GM12878 (cell line): ENCODE measurements at regions not wholly inside any gene's neighbourhood (a gene's known extent, or its start where the extent isn't known, plus 50 kb on each side); places are given as distances from the start of the nearest gene placed in this dataset.

Source experiments
- ATAC-seq: fragments of 200-7000 bp; cut with Tn5 transposase; 3 replicates; pipeline ENCODE4 v1.9.1; 2020; ENCODE audit warnings: mild to moderate bottlenecking, moderate library complexity
- BruUV-seq: library from RNA; stranded (reverse); fragments of 400-500 nt; replicated peaks from 2 replicates; lab custom pipeline; 2021; lab: Mats Ljungman, UMichigan
- CTCF ChIA-PET: fragments of 300-600 bp; sonication (Branson Sonifier 250); formaldehyde crosslinking; extraction: SDS; loops from one replicate; lab custom pipeline; 2021; ENCODE audit warnings: inconsistent platforms; lab: Yijun Ruan, JAX
- POLR2A ChIA-PET: fragments of 350-600 bp; formaldehyde crosslinking; extraction: SDS; loops from one replicate; lab custom pipeline; 2021; ENCODE audit warnings: inconsistent platforms; lab: Charles Lee
- RAD21 ChIA-PET: fragments of 300-600 bp; sonication (Branson Sonifier 250); formaldehyde crosslinking; loops from one replicate; lab custom pipeline; 2023; ENCODE audit warnings: antibody characterized with exemption; ENCODE audit not compliant: unreplicated experiment; lab: Charles Lee
- SMC1A ChIA-PET: fragments of 300-600 bp; sonication (Branson Sonifier 250); formaldehyde crosslinking; loops from one replicate; lab custom pipeline; 2023; ENCODE audit not compliant: unreplicated experiment, uncharacterized antibody; lab: Charles Lee
- DNase-seq: peaks from one replicate; pipeline ENCODE4 v3.0.0-alpha.2; 2011; ENCODE audit warnings: low read depth, low spot score
- FAIRE-seq: peaks from 3 replicates; lab custom pipeline; 2011; peaks lifted over from hg19 to GRCh38; lab: Jason Lieb, UNC
- H2AFZ ChIP-seq: 2 replicates; pipeline ENCODE4 v1.6.0; 2011; ENCODE audit warnings: low read depth, low read length, control low read depth; ENCODE audit not compliant: control insufficient read depth
- H3K27ac ChIP-seq: 2 replicates; pipeline ENCODE4 v1.5.1; 2011; ENCODE audit warnings: control low read depth; ENCODE audit not compliant: control insufficient read depth, insufficient read depth
- H3K27me3 ChIP-seq, 2 experiments: replicated peaks in 1 of 2; 2 replicates each; pipeline versions ENCODE4 v1.6.0 to v1.6.1; 2011; ENCODE audit warnings: low read length in 1 of 2; ENCODE audit not compliant: control insufficient read depth in 2 of 2, insufficient read depth in 2 of 2
- H3K36me3 ChIP-seq, 2 experiments: 2 replicates each; pipeline ENCODE4 v1.5.1; 2011; ENCODE audit warnings: low read length in 1 of 2; ENCODE audit not compliant: control insufficient read depth in 2 of 2, insufficient read depth in 2 of 2
- H3K4me1 ChIP-seq: 2 replicates; pipeline ENCODE4 v1.6.1; 2011; ENCODE audit warnings: mild to moderate bottlenecking, low read length, moderate library complexity, mixed read lengths; ENCODE audit not compliant: control insufficient read depth, insufficient read depth
- H3K4me2 ChIP-seq: 2 replicates; pipeline ENCODE4 v1.6.0; 2011; ENCODE audit warnings: control low read depth; ENCODE audit not compliant: control insufficient read depth, insufficient read depth
- H3K4me3 ChIP-seq: fragments of 200-600 bp; sonication (generic); 2 replicates; pipeline ENCODE4 v1.5.1; 2016
- H3K79me2 ChIP-seq: 2 replicates; pipeline ENCODE4 v1.6.0; 2011; ENCODE audit warnings: low read length; ENCODE audit not compliant: control insufficient read depth, insufficient read depth
- H3K9ac ChIP-seq: 2 replicates; pipeline ENCODE4 v1.8.0; 2011; ENCODE audit warnings: low read length, control low read depth, mixed read lengths; ENCODE audit not compliant: control insufficient read depth, insufficient read depth
- H3K9me3 ChIP-seq: replicated peaks from 3 replicates; pipeline ENCODE4 v1.5.1; 2011; ENCODE audit warnings: mild to moderate bottlenecking, low read length; ENCODE audit not compliant: control insufficient read depth, insufficient read depth
- H4K20me1 ChIP-seq: 2 replicates; pipeline ENCODE4 v1.6.0; 2011; ENCODE audit not compliant: control insufficient read depth, insufficient read depth
- CUX1 ChIP-seq: IDR thresholded peaks from 2 replicates; pipeline ENCODE4 v1.6.1; 2012; ENCODE audit warnings: improper control_type of control experiment, low read depth, low read length; ENCODE audit not compliant: insufficient replicate concordance
- E2F8 ChIP-seq: fragments of 450-650 bp; IDR thresholded peaks from 2 replicates; pipeline ENCODE4 v1.6.1; 2018; ENCODE audit warnings: mild to moderate bottlenecking, low read depth, moderate library complexity; ENCODE audit not compliant: partially characterized antibody
- EGR1 ChIP-seq, 2 experiments: IDR thresholded peaks; 1 replicate in 1 of 2; 2 replicates in 1 of 2; pipeline ENCODE4 v1.6.1; 2011 to 2012; ENCODE audit warnings: low read depth in 2 of 2, low read length in 2 of 2, borderline replicate concordance in 1 of 2, mild to moderate bottlenecking in 1 of 2, moderate library complexity in 1 of 2
- NR2C2 ChIP-seq: IDR thresholded peaks from 2 replicates; pipeline ENCODE4 v1.6.1; 2011; ENCODE audit warnings: borderline replicate concordance, low read depth; ENCODE audit not compliant: control insufficient read depth, insufficient read length
- RAD51 ChIP-seq: fragments of 450-650 bp; IDR thresholded peaks from 2 replicates; pipeline ENCODE4 v1.6.1; 2016; ENCODE audit warnings: moderate library complexity, mild to moderate bottlenecking, inconsistent platforms
- SKIL ChIP-seq: fragments of 450-650 bp; IDR thresholded peaks from 2 replicates; pipeline ENCODE4 v1.6.1; 2017; ENCODE audit warnings: mild to moderate bottlenecking, low read depth, inconsistent platforms; ENCODE audit not compliant: poor library complexity, severe bottlenecking
- ZBTB11 ChIP-seq: fragments of 450-650 bp; formaldehyde crosslinking; IDR thresholded peaks from 2 replicates; pipeline ENCODE4 v1.5.0; 2022; ENCODE audit warnings: mild to moderate bottlenecking, missing genetic modification characterization
- WGBS: methylation state at CpG from one replicate; pipeline ENCODE4 v1.1.6; 2016; ENCODE audit warnings: low lambda C conversion rate; ENCODE audit not compliant: insufficient replicate concordance, insufficient coverage; ENCODE audit errors: missing lambda C conversion rate; 5-methylcytosine and 5-hydroxymethylcytosine counted together
- in situ Hi-C: fragments of 300-500 bp; cut with MboI; formaldehyde crosslinking; loops from 9 replicates; pipeline ENCODE4 v1.14.3; 2018; ENCODE audit warnings: mixed read lengths
- intact Hi-C: fragments of 100-400 bp; cut with micrococcal nuclease; formaldehyde crosslinking; loops from one replicate; pipeline ENCODE4 v1.14.2; 2022; ENCODE audit not compliant: unreplicated experiment

GRCh38 chr3:161166051-161166450 lies 55.1 kb upstream of the NMD3 start (continued):
- TF ChIP-seq ZBTB11 (CRISPR knock-in tag) (no peak), NR2C2 (no peak), EGR1 (IDR thresholded peaks at IDR 0.05; ENCODE audit: borderline replicate concordance in 1 of 2, low read depth in 2 of 2, low read length in 2 of 2) (no peak)

- no peak overlapping the region for H3K4me2 ChIP-seq
- intact Hi-C loops (no loop called here), in situ Hi-C loops (no loop called here)
- ChIA-PET RAD21 (no interaction called here), CTCF (interaction anchor here (0.6 kb wide), 1 partner anchor 33 kb away, joined by 3 read pairs; no protein-coding TSS in a partner anchor), POLR2A (no interaction called here), SMC1A (interaction anchor here (1.3 kb wide), 1 partner anchor 10 kb away, joined by 3 read pairs; no protein-coding TSS in a partner anchor)
- H2AFZ ChIP-seq, result no peak overlapping the region
- ATAC-seq, result no peak
- 0% methylated on average over 2 of the region's 2 CpGs for WGBS
- no peak for FAIRE-seq
- no peaks in the 10 kb centered on the region for H3K79me2 ChIP-seq
- no peak overlapping the region for H3K27ac ChIP-seq
- BruUV-seq, result no TSS peak
- H3K9ac ChIP-seq, result no peak overlapping the region
- no peaks in the 10 kb centered on the region for H3K27me3 ChIP-seq
- no peak overlapping the region for H3K4me3 ChIP-seq
- no peaks in the 10 kb centered on the region for H3K36me3 ChIP-seq
- H3K4me1 ChIP-seq, result no peaks in the 10 kb centered on the region
- no peaks in the 10 kb centered on the region for H4K20me1 ChIP-seq
- H3K9me3 ChIP-seq, result no peaks in the 10 kb centered on the region
- DNase-seq, result no peak
- TF ChIP-seq E2F8 (no peak), SKIL (no peak), CUX1 (no peak), RAD51 (no peak)
Observed at GRCh38 chr3:161171113-161171512, 50.0 kb upstream of the NMD3 start.
